HG03457 (cell line): ENCODE measurements at regions not wholly inside any gene's neighbourhood (a gene's known extent, or its start where the extent isn't known, plus 50 kb on each side); places are given as distances from the start of the nearest gene placed in this dataset.

Experiments used
- ATAC-seq: cut with Tn5 transposase; IDR thresholded peaks from one replicate; pipeline ENCODE4 v1.9.1; 2021; ENCODE audit warnings: moderate number of reproducible peaks; ENCODE audit not compliant: unreplicated experiment

DNA sequence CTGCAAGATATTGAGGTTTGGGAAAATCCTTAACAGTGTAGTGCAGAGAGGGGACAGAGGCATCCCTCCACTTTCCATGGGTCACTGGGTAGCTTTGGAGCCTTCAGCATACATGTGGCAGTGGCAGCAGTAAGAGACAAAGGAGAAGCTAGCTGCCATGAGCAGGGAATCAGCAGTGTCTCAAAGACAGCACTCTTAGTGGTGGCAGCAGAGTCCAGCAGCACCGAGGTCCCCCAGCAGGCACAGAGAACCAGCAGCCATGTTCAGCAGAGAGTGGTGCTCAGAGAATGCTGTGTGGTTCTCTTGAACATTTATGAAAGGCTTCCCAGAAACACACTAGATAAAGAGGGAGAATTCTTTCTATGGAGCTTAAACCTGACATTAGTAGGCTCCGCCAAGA lies 308.5 kb downstream of the CENPC start:
- no peak for ATAC-seq

DNA sequence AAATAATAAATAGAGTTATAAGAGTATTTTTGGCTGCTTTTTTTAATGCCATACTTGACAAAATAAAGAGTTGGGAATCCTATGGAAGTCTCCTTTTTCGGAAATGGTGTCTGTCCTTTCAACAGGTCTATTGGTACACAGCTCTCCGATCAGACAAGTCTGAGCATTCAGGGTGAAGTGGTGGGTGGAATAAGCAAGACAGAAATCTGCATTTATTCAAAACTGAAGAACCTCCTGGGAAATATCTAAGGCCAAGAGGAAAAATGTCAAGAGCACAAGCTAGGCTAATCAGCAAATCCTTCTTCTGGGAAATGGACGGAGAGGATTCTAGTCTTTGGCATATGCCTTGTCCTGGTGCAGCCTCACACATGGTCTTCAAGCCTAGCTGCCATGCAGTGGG lies 309.0 kb downstream of the CENPC start:
- ATAC-seq = no peak

DNA sequence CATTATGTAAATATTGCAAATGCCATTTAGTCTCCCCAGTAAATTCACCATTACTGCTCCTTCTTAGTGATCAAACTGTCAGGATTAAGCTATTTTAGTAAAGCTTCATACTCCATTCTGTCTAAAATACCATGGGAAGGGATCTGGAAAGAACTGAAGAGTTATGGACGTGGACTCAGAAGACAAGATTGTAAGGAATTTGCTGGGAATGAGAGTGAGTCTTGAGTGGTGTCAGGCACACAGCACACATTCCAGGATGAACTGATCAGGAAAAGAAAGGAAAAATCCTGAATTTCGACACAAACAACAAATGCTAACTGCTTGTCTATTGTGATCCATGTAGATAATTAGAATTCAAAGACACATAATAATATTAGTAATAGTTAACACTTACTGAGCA lies 311.0 kb downstream of the CENPC start:
- ATAC-seq = no peak

DNA sequence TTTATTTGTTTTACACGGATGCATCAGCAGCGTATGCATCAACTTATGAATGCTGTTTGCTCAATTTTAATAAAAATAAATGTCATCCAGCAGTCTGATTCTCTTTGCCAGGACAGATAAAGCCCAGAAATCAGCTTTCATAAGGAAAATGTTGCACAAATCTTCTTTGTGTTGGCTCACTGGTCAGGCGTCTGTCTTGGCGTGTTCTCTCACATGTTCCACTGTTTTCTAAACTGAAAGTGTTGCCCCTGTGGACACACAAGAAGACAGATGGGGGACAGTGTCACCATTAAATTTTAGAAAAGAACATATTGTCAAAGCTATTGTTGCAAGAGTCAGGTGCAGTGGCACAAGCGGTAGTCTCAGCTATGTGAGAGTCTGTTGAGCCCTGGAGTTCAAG lies 316.2 kb downstream of the CENPC start:
- ATAC-seq = no peak

DNA sequence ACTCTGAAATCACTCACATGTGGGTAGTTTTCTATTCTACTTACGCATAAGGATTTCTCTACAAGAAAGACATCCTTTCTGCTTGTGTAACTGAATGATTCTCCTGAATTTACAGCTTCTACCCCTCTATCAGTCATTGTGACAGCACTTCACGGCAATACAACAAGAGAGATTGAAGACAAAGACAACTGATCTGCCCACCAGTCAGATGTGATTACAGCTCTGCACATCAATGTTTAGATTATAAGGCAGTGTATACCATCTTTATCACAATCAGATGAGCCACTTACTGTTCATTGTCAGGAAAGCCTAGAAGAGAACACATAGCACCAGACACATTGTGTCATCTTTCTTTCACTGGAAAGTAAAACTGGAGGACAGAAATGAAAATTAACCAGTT lies 324.4 kb downstream of the CENPC start:
- ATAC-seq = no peak

DNA sequence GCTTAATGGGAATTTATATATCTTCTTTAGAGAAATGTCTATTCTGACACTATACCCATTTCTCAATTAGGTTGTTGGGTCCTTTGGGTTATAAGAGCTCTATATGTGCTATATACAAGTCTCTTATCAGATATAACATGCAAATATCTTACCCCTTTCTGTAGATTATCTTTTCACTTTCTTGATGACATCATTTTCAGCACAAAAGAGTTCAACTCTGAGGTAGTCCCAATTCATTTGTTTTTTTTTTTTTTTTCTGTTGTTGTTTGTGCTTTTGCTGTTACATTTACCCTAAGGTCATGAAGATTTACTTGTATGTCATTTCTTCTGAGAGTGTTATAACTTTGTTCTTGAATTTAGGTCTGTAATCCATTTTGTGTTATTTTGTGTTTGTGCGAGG lies 326.4 kb downstream of the CENPC start:
- no peak for ATAC-seq

DNA sequence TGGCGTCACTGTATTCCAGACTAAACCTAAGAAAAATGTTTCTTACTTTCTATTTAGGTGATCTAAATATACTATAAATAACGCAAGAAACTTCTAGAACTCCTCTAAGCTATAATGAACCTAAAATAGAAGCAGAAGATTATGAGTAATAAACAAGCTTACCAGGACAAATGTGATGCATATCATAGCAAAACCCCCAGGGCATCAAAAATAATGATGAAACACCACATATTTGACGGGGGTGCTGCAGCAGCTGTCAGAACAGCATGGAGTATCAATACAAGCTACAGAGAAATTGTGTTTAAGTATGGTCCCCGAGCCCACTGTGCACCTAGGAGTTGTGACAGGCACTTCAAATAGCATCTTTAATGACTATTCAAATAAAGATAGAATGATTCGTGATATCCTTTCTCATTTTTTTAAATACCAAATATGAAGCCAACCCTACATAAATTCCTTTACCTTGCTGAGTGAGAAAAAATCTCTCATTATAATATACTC lies 337.3 kb downstream of the CENPC start:
- no peak for ATAC-seq

DNA sequence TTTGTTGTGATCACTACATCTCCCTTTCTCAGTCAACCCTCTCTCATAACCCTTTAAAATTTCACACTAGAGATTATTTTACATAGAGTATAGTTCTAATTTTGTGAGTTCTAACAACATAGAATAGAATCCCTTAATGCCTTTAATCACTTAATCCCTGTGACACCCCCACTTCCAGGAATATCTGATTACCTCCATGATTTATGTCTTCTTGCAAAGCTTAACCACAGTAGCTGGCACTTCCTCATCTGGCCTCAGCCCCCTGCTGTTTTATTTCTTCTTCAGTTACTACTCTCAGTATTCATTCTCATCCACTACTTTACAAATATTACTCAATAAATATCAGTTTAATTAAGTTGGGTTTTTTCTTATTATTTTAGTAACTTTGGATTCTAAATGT lies 340.9 kb downstream of the CENPC start:
- no peak for ATAC-seq

DNA sequence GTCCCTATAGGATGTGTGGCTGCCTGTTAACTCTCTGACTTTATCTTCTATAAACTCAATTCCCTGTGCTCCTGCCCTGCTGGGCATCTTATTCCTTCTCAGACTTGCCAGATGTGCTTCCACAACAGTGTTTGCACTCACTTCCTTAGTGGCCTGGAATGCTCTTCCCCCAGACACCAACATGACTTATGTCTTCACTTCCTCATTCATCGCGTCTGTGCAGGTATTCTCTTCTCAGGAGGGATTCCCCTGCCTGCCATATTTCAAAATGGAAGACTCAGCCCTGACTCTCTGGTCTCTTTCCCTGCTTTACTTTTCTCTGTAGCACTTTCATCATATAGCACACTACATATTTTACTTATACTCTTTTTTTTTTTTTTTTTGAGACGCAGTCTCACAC lies 344.0 kb downstream of the CENPC start:
- ATAC-seq = no peak

DNA sequence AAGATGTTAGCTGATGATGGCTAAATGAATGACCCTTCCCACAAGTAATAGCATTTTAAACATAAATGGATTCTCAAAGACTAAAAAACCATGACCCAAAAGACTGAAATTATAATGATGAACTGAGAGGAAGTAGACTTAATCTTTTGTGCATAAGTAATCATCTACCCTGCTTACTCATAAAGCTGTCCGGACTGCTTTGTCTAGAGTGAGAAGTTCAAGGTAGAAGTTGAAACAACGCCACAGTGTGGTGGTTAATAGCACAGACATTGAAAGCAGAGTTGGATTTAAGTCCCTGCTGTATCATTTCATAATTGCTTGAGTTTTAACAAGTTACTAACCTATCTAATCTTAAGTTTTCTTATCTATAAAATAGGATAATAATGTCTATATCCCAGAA lies 346.6 kb downstream of the CENPC start:
- no peak for ATAC-seq

DNA sequence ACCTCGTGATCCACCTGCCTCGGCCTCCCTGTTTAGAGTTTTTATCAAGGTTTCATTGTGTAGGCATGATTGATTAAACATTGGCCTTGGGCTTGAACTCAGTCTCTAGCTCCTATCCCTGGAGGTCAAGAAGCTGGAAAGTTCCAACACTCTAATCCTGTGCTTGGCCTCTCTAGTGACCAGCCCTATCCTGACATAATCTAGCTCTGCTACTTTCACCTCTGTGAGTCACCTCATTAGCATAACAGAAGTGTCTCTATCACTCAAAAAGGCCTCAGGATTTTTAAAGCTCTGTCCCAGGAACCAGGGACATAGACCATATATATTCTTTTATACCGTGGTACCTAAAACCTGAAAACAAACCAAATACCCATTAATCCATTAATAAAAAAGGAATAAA lies 377.5 kb downstream of the CENPC start:
- ATAC-seq = no peak

DNA sequence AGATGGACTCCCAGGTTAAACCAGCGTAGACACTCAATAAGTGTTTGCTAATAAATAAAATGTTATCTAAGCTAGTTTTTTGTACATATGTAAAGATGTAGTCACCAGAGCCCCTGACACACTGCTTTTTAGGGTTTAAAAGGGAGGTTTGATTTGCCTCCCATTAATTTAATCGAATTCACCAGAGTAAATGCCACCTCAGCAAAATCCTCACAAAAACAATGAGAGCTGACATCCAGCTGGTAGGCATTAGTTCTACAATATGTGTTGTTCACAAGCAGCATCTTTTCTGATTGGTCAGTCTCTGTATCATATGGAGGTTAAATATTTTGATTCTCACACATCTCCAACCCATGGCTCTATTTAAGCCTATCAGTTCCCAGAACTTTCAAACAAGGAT lies 382.6 kb downstream of the CENPC start:
- no peak for ATAC-seq

DNA sequence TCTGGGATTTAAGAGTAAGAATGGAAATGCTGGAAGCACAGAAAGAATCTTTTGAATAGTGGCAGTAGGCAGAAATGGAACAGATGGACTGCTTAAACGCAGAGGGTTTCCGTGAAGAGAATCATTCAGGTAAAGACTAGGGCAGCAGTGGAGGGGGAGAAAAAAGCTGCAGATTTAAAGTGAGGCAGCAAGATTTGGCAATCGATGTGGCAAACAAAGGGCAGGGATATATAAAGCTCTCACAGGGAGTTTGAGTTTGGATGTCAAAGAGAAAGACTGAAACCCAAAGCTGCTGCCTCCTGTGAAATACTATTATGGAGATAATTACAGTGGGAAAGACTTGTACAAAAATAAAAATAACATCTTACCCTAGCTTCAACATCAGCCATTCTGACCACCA lies 384.0 kb downstream of the CENPC start:
- ATAC-seq = no peak

DNA sequence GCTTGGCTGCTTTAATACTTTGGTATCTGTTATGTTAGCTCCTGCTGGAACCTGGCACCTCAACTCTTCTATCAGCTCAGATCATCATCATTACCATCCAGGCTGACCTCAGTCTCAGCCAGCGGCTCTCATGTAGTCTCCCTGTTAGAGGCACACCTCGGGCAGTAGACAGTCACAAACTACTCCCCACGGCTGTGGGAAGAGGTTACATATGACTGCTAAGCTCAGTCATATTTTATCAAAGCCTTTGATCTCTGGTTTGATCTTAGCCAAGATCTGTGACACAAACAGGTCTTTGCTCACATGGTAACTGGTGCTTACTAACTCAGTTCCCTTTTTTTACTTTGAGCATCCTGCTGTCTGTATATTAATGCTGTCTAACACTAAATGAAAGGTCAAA lies 384.9 kb downstream of the CENPC start:
- no peak for ATAC-seq

DNA sequence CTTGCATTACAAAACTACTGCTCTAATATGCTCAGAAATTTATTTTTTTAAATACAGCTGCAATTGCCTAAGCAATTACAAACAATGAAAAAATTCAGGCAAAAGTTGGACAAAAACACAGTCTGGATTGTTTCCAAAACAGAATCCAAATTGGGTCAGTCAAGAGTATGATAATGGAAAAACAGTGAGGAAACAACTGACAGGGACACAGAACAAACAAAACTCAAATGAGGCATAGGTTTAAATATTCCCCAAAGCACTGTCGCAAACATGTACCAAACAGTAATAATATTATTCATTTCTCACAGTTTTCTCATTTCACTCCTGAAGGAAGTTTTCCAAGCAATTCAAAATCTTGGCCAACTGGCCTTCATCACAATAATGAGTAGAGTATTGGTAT lies 386.6 kb downstream of the CENPC start:
- no peak for ATAC-seq

DNA sequence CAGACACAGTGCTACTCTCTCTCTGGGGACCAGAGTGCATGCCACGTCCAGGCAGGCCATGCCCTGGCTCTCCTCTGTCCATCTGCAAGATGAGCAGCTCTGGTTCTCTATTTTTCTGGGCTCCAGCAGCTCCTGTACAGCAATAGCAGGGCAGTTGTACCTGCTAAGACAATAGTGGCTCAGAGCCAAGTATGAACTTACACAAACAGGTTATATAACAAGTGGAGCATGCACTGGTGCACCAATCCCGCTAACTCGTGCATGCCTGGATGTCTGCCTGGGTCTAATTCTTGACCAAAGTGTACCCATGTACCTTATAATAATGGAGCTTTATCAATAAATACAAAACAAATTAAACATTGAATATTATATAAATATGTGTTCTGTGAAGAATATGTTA lies 392.3 kb downstream of the CENPC start:
- ATAC-seq = no peak

DNA sequence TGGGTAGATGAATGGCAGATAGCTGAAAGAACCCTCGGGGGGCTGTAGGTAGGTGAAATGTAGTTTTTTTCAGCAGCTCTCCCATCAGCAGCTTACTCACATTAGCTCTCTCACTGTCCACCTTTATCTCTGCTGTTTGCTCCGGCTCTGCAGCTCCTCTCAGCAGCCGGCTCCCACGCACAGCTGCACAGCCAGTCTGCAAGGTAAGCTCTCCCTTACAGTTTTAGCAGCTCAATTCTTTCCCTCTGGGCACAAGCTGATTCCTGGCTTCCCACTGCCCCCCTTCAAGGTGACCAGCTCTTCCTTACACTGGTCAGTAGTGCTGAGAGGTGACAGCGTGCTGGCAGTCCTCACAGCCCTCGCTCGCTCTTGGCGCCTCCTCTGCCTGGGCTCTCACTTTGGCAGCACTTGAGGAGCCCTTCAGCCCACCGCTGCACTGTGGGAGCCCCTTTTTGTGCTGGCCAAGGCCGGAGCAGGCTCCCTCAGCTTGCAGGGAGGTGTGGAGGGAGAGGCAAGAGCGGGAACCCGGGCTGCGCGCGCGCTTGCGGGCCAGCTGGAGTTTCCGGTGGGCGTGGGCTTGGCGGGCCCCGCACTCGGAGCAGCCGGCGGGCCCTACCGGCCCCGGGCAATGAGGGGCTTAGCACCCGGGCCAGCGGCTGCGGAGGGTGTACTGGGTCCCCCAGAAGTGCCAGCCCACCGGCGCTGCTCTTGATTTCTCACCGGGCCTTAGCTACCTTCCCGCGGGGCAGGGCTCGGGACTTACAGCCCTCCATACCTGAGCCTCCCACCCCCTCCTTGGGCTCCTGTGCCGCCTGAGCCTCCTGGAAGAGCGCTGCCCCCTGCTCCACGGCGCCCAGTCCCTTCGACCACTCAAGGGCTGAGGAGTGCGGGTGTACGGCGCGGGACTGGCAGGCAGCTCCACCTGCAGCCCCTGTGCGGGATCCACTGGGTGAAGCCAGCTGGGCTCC lies 393.6 kb downstream of the CENPC start:
- ATAC-seq = no peak

DNA sequence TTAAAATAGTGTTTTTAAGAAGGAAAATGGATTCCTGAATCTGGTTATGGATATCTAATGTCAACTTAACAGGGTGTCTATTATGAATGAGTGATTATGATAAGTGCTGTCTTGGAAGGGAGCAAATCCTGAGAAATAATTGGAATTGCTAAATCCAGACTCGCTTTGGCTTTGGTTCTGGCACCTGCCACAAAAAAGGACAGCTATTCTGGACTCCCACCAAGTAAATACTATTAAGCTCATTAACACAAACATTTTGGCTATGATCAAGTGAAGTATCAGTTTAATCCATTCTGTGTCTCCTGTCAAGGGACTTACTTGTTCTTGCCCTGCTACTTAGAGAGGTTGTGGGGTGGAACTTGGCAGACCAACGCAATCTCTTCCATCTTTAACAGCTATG lies 403.7 kb downstream of the CENPC start:
- ATAC-seq = no peak

DNA sequence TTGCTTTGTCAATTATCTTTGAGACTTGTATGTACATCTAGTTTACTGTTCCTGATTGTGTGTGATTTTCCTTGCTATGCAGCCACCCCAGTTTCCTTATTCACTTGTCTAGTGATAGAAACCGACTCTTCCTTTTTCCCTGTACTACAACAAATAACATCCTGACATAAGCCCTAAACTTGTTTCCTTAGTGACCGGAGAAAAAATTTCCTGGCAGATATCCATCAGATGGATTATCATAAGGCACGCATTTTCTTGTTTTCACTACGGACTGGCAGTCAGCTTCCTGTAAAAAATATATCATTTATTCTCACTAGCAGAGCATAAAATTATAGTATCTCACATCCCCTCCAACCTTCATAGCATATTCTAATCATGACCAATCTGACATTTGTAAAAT lies 410.7 kb downstream of the CENPC start:
- no peak for ATAC-seq

DNA sequence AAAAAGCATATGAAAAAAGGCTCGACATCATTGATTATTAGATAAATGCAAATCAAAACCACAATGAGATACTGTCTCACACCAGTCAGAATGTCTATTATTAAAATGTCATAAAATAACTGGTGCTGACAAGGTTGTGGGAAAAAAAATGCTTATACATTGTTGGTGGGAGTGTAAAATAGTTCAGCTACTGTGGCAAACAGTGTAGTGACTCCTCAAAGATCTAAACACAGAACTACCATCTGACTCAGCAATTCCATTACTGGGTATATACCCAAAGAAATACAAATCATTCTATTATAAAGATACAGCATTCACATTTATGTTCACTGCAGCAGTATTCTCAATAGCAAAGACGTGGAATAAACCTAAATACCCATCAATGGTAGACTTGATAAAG lies 412.1 kb downstream of the CENPC start:
- no peak for ATAC-seq

DNA sequence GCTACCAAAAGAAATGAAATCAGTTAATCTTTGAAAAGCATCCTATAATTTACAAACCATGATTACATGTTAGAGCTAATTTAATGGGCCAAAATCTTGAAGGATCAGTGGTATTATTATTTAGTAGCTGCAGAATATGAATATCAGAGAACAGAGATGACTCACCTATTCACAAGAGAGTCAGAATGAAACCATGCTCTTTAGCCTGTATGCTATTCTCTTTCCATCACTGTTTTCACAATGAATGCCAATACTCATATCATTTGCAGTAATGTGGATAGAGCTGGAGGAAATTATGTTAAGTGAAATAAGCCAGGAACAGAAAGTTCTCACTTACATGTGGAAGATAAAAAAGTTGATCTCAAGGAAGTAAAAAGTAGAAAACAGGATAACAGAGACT lies 414.1 kb downstream of the CENPC start:
- ATAC-seq = peak; percentile 91

DNA sequence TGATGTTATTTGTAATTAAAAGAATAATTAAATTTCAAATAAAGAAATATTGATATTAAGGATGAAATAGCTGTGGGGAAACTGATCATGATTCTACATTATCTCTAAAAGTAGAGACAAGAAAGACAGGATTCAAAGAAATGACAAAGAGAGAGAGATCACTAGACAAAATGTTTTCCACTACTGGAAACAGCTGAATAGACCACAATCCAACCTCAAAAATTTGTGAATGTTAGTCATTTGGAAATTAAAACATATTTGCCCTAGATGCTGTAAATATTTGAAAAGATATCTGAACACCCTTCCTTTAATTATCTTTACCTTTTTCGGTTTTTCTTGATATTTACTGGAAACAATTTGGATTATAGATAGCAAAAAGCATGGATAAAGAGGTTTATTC lies 414.9 kb downstream of the CENPC start:
- ATAC-seq = no peak

DNA sequence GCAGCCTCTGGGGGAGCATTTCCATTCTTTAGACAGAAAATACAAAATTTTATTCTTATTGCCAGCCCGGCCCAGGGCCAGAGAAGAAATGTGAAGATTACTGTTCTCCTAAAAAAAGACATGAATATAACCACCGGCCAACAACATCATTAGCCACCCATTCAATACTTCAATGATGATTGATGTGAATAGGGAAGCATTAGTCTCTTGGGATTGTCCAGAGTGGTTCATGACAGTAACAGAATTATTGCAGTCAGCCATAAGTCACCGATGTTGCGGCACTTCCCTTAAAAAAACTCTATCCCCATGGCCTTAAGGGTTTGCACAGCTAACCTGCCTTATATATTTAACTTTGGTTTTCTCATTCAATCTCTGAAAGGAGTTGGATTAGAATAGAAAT lies 418.7 kb downstream of the CENPC start:
- ATAC-seq = no peak
